Loucy (cell line): ENCODE measurements at regions not wholly inside any gene's neighbourhood (a gene's known extent, or its start where the extent isn't known, plus 50 kb on each side); places are given as distances from the start of the nearest gene placed in this dataset.

Experiments used
- H2AFZ ChIP-seq: fragments of 200-600 bp; sonication (generic); 2 replicates; pipeline ENCODE4 v1.6.0; 2016; ENCODE audit warnings: antibody characterized with exemption, mild to moderate bottlenecking, low read length, moderate library complexity
- H3F3A ChIP-seq: fragments of 200-600 bp; 2 replicates; pipeline ENCODE4 v1.6.0; 2016; ENCODE audit warnings: antibody characterized with exemption, low read depth, mild to moderate bottlenecking
- H3K27me3 ChIP-seq: fragments of 200-600 bp; sonication (generic); 2 replicates; pipeline ENCODE4 v1.6.1; 2014; ENCODE audit warnings: low read length, mild to moderate bottlenecking; ENCODE audit not compliant: insufficient read depth, poor library complexity, severe bottlenecking
- H3K36me3 ChIP-seq: fragments of 200-600 bp; sonication (generic); 2 replicates; pipeline ENCODE4 v1.6.1; 2016; ENCODE audit warnings: low read length; ENCODE audit not compliant: insufficient read depth
- H3K4me1 ChIP-seq: fragments of 200-600 bp; sonication (generic); 2 replicates; pipeline ENCODE4 v1.5.1; 2014; ENCODE audit warnings: low read length, mild to moderate bottlenecking; ENCODE audit not compliant: insufficient read depth, poor library complexity, severe bottlenecking
- H3K4me2 ChIP-seq: fragments of 200-600 bp; sonication (generic); 2 replicates; pipeline ENCODE4 v1.6.0; 2014; ENCODE audit warnings: antibody characterized with exemption, low read length, low read depth, mild to moderate bottlenecking; ENCODE audit not compliant: poor library complexity, severe bottlenecking
- H3K4me3 ChIP-seq: fragments of 200-600 bp; sonication (generic); 2 replicates; pipeline ENCODE4 v1.5.1; 2014; ENCODE audit warnings: low read length, mild to moderate bottlenecking, mixed read lengths; ENCODE audit not compliant: poor library complexity, severe bottlenecking
- H3K79me2 ChIP-seq: fragments of 200-600 bp; sonication (generic); 2 replicates; pipeline ENCODE4 v1.6.1; 2014; ENCODE audit warnings: low read length; ENCODE audit not compliant: insufficient read depth
- H3K9ac ChIP-seq: fragments of 200-600 bp; sonication (generic); 2 replicates; pipeline ENCODE4 v1.6.0; 2014; ENCODE audit warnings: mild to moderate bottlenecking, low read depth, low read length, moderate library complexity; ENCODE audit not compliant: poor library complexity, severe bottlenecking
- H3K9me2 ChIP-seq: fragments of 200-600 bp; sonication (generic); replicated peaks from 2 replicates; pipeline ENCODE4 v1.6.1; 2016; ENCODE audit warnings: low read depth, low read length, mixed read lengths
- H3K9me3 ChIP-seq: fragments of 200-600 bp; sonication (generic); 2 replicates; pipeline ENCODE4 v1.6.1; 2014; ENCODE audit warnings: mild to moderate bottlenecking, antibody characterized with exemption, low read length, low read depth; ENCODE audit not compliant: insufficient read depth
- H4K20me1 ChIP-seq: fragments of 200-600 bp; sonication (generic); 2 replicates; pipeline ENCODE4 v1.6.0; 2014; ENCODE audit warnings: antibody characterized with exemption, low read length, mild to moderate bottlenecking; ENCODE audit not compliant: insufficient read depth, poor library complexity, severe bottlenecking
- CTCF ChIP-seq: fragments of 200-600 bp; sonication (generic); conservative IDR thresholded peaks from 2 replicates; pipeline ENCODE4 v1.5.1; 2014; ENCODE audit warnings: mild to moderate bottlenecking, antibody characterized with exemption, low read length
- EZH2phosphoT487 ChIP-seq: fragments of 200-600 bp; IDR thresholded peaks from 2 replicates; pipeline ENCODE4 v1.6.1; 2018; ENCODE audit warnings: antibody characterized with exemption, mild to moderate bottlenecking, moderate library complexity, borderline replicate concordance

GRCh38 chr2:52404866-52405265, 1362.7 kb upstream of the CHAC2 start:
- no peak overlapping the region for H2AFZ ChIP-seq
- no peaks in the 10 kb centered on the region for H4K20me1 ChIP-seq
- no peaks in the 10 kb centered on the region for H3K36me3 ChIP-seq
- H3K9me2 ChIP-seq = no peaks in the 10 kb centered on the region
- no peak overlapping the region for H3K4me2 ChIP-seq
- no peak overlapping the region for H3K9ac ChIP-seq
- no peaks in the 10 kb centered on the region for H3K79me2 ChIP-seq
- H3K4me1 ChIP-seq = no peaks in the 10 kb centered on the region
- no peaks in the 10 kb centered on the region for H3K9me3 ChIP-seq
- H3K4me3 ChIP-seq = no peak overlapping the region
- TF ChIP-seq EZH2phosphoT487 = no peak
- no peak for TF ChIP-seq CTCF
- H3K27me3 ChIP-seq = no peaks in the 10 kb centered on the region
- no peaks in the 10 kb centered on the region for H3F3A ChIP-seq

GRCh38 chr2:52404046-52404445, 1363.6 kb upstream of the CHAC2 start:
- H3K79me2 ChIP-seq = no peaks in the 10 kb centered on the region
- H2AFZ ChIP-seq = no peak overlapping the region
- no peak overlapping the region for H3K4me2 ChIP-seq
- H3K4me3 ChIP-seq = no peak overlapping the region
- no peaks in the 10 kb centered on the region for H3K36me3 ChIP-seq
- H3K4me1 ChIP-seq = no peaks in the 10 kb centered on the region
- no peaks in the 10 kb centered on the region for H3F3A ChIP-seq
- no peaks in the 10 kb centered on the region for H4K20me1 ChIP-seq
- no peaks in the 10 kb centered on the region for H3K27me3 ChIP-seq
- H3K9ac ChIP-seq = no peak overlapping the region
- TF ChIP-seq CTCF (no peak), EZH2phosphoT487 (no peak)
- H3K9me3 ChIP-seq = no peaks in the 10 kb centered on the region
- no peaks in the 10 kb centered on the region for H3K9me2 ChIP-seq

- H3K4me1 ChIP-seq = no peaks in the 10 kb centered on the region
- no peak overlapping the region for H3K9ac ChIP-seq
- no peaks in the 10 kb centered on the region for H3F3A ChIP-seq
- no peak overlapping the region for H2AFZ ChIP-seq
- no peaks in the 10 kb centered on the region for H3K9me3 ChIP-seq
- TF ChIP-seq EZH2phosphoT487 (no peak), CTCF (no peak)
- H3K9me2 ChIP-seq = no peaks in the 10 kb centered on the region
- no peaks in the 10 kb centered on the region for H3K79me2 ChIP-seq
- no peak overlapping the region for H3K4me2 ChIP-seq
- H3K36me3 ChIP-seq = no peaks in the 10 kb centered on the region
- no peaks in the 10 kb centered on the region for H4K20me1 ChIP-seq
- H3K4me3 ChIP-seq = no peak overlapping the region
- no peaks in the 10 kb centered on the region for H3K27me3 ChIP-seq
These were observed 1365.5 kb upstream of the CHAC2 start for GRCh38 chr2:52402128-52402527.
